PC-3 (cell line): ENCODE measurements at regions not wholly inside any gene's neighbourhood (a gene's known extent, or its start where the extent isn't known, plus 50 kb on each side); places are given as distances from the start of the nearest gene placed in this dataset.
A peak's percentile ranks its signal among the peaks of the same experiment; 100 is the strongest.

Experiments used
- ATAC-seq: fragments of 200-7000 bp; cut with Tn5 transposase; 2 replicates; pipeline ENCODE4 v1.9.1; 2020; ENCODE audit warnings: mild to moderate bottlenecking, moderate library complexity
- BruUV-seq: library from RNA; stranded (reverse); fragments of 400-500 nt; replicated peaks from 2 replicates; lab custom pipeline; 2021; lab: Mats Ljungman, UMichigan
- CTCF ChIA-PET: fragments of 300-600 bp; sonication (Branson Sonifier 250); formaldehyde crosslinking; loops from one replicate; lab custom pipeline; 2022; ENCODE audit warnings: antibody characterized with exemption; lab: Charles Lee
- POLR2A ChIA-PET: fragments of 300-600 bp; sonication (Branson Sonifier 250); formaldehyde crosslinking; loops from one replicate; lab custom pipeline; 2022; ENCODE audit warnings: antibody characterized with exemption; ENCODE audit not compliant: unreplicated experiment; lab: Charles Lee
- DNase-seq: peaks from one replicate; pipeline ENCODE4 v3.0.0-alpha.2; 2015
- H2AFZ ChIP-seq: fragments of 300-600 bp; sonication (generic); 2 replicates; pipeline ENCODE4 v1.6.0; 2016; ENCODE audit warnings: antibody characterized with exemption, low read length
- H3F3A ChIP-seq: fragments of 300-600 bp; sonication (generic); one replicate; pipeline ENCODE4 v1.6.0; 2017; ENCODE audit warnings: antibody characterized with exemption, low read length, control low read depth, mild to moderate bottlenecking; ENCODE audit not compliant: unreplicated experiment
- H3K27ac ChIP-seq: fragments of 300-600 bp; sonication (generic); 2 replicates; pipeline ENCODE4 v1.5.1; 2016; ENCODE audit warnings: mild to moderate bottlenecking, low read length
- H3K27me3 ChIP-seq: fragments of 300-600 bp; sonication (generic); 2 replicates; pipeline ENCODE4 v1.6.1; 2016; ENCODE audit warnings: low read length, mixed read lengths
- H3K36me3 ChIP-seq: fragments of 300-600 bp; sonication (generic); 2 replicates; pipeline ENCODE4 v1.6.1; 2016; ENCODE audit warnings: low read depth, mixed run types, low read length, mixed read lengths
- H3K4me1 ChIP-seq: fragments of 300-600 bp; sonication (generic); 2 replicates; pipeline ENCODE4 v1.5.1; 2016; ENCODE audit warnings: low read length; ENCODE audit not compliant: insufficient read depth
- H3K4me2 ChIP-seq: fragments of 300-600 bp; sonication (generic); 2 replicates; pipeline ENCODE4 v1.6.0; 2016; ENCODE audit warnings: low read length
- H3K4me3 ChIP-seq: fragments of 300-600 bp; sonication (generic); 2 replicates; pipeline ENCODE4 v1.5.1; 2016; ENCODE audit warnings: mild to moderate bottlenecking, low read length, mixed read lengths
- H3K79me2 ChIP-seq: fragments of 300-600 bp; sonication (generic); 2 replicates; pipeline ENCODE4 v1.6.1; 2017; ENCODE audit warnings: low read length, mixed read lengths
- H3K9ac ChIP-seq: fragments of 300-600 bp; sonication (generic); 2 replicates; pipeline ENCODE4 v1.6.0; 2016; ENCODE audit warnings: mild to moderate bottlenecking, low read length
- H3K9me2 ChIP-seq: fragments of 300-600 bp; sonication (generic); replicated peaks from 2 replicates; pipeline ENCODE4 v1.6.1; 2016; ENCODE audit warnings: mixed run types, low read length, mixed read lengths
- H3K9me3 ChIP-seq: fragments of 300-600 bp; sonication (generic); 2 replicates; pipeline ENCODE4 v1.6.1; 2016; ENCODE audit warnings: low read length, mixed read lengths
- H4K20me1 ChIP-seq: fragments of 300-600 bp; sonication (generic); 2 replicates; pipeline ENCODE4 v1.6.1; 2016; ENCODE audit warnings: low read length, mixed read lengths
- CTCF ChIP-seq: fragments of 300-600 bp; sonication (generic); conservative IDR thresholded peaks from 2 replicates; pipeline ENCODE4 v1.5.1; 2017; ENCODE audit warnings: antibody characterized with exemption, low read depth, mild to moderate bottlenecking, low read length
- EZH2 ChIP-seq: fragments of 300-600 bp; sonication (generic); IDR thresholded peaks from one replicate; pipeline ENCODE4 v1.6.1; 2017; ENCODE audit warnings: antibody characterized with exemption, mild to moderate bottlenecking, low read length; ENCODE audit not compliant: unreplicated experiment
- EZH2phosphoT487 ChIP-seq: fragments of 300-600 bp; sonication (generic); IDR thresholded peaks from 2 replicates; pipeline ENCODE4 v1.6.1; 2018; ENCODE audit warnings: mild to moderate bottlenecking, antibody characterized with exemption, low read length, borderline replicate concordance
- intact Hi-C: fragments of 100-400 bp; cut with micrococcal nuclease; formaldehyde crosslinking; loops from 2 replicates; pipeline ENCODE4 v1.9.0; 2023

- intact Hi-C loops = no loop called here
- ChIA-PET POLR2A (no interaction called here), CTCF (no interaction called here)
- no TSS peak for BruUV-seq
- Histone ChIP-seq H3F3A (no peaks in the 10 kb centered on the region), H3K4me2 (no peak overlapping the region), H3K4me1 (no peaks in the 10 kb centered on the region), H3K4me3 (no peak overlapping the region), H3K79me2 (no peaks in the 10 kb centered on the region), H3K27me3 (peaks cover 90% of the 10 kb centered on the region), H3K9ac (no peak overlapping the region), H2AFZ (no peak overlapping the region), H3K27ac (no peak overlapping the region), H3K9me3 (no peaks in the 10 kb centered on the region), H3K36me3 (no peaks in the 10 kb centered on the region), H4K20me1 (no peaks in the 10 kb centered on the region), H3K9me2 (no peaks in the 10 kb centered on the region)
- ATAC-seq (no peak), DNase-seq (no peak)
- TF ChIP-seq CTCF (no peak), EZH2phosphoT487 (no peak), EZH2 (no peak)
Observed at GRCh38 chr18:76149734-76150133, 345.3 kb downstream of the ZNF516 start.

- no peaks in the 10 kb centered on the region for H3K36me3 ChIP-seq
- no peaks in the 10 kb centered on the region for H3K9me3 ChIP-seq
- ATAC-seq (no peak), DNase-seq (no peak)
- intact Hi-C loops = no loop called here
- no peaks in the 10 kb centered on the region for H3K4me1 ChIP-seq
- no peaks in the 10 kb centered on the region for H4K20me1 ChIP-seq
- no peak overlapping the region for H3K9ac ChIP-seq
- ChIA-PET CTCF (no interaction called here), POLR2A (no interaction called here)
- H3K27me3 ChIP-seq = peaks cover 90% of the 10 kb centered on the region
- no peaks in the 10 kb centered on the region for H3K9me2 ChIP-seq
- H3F3A ChIP-seq = no peaks in the 10 kb centered on the region
- no peak overlapping the region for H3K27ac ChIP-seq
- no peak overlapping the region for H2AFZ ChIP-seq
- no peak overlapping the region for H3K4me2 ChIP-seq
- no TSS peak for BruUV-seq
- no peaks in the 10 kb centered on the region for H3K79me2 ChIP-seq
- TF ChIP-seq EZH2 = no peak
- no peak for TF ChIP-seq CTCF
- TF ChIP-seq EZH2phosphoT487 = no peak
- H3K4me3 ChIP-seq = no peak overlapping the region
Observed at GRCh38 chr18:76149284-76149683, 345.8 kb downstream of the ZNF516 start.

- Histone ChIP-seq H3K4me1 (no peaks in the 10 kb centered on the region), H3K27ac (no peak overlapping the region), H3K9me2 (no peaks in the 10 kb centered on the region), H2AFZ (no peak overlapping the region), H3K9ac (no peak overlapping the region), H3K79me2 (no peaks in the 10 kb centered on the region), H3K36me3 (no peaks in the 10 kb centered on the region), H3K27me3 (peaks cover 88% of the 10 kb centered on the region), H3K4me3 (no peak overlapping the region), H4K20me1 (no peaks in the 10 kb centered on the region), H3K4me2 (no peak overlapping the region), H3F3A (no peaks in the 10 kb centered on the region), H3K9me3 (no peaks in the 10 kb centered on the region)
- ChIA-PET POLR2A (no interaction called here), CTCF (no interaction called here)
- no TSS peak for BruUV-seq
- intact Hi-C loops = no loop called here
- ATAC-seq (no peak), DNase-seq (no peak)
- TF ChIP-seq EZH2 (peak; percentile 23), CTCF (no peak), EZH2phosphoT487 (no peak)
Observed at GRCh38 chr18:76145521-76146376, 349.3 kb downstream of the ZNF516 start.
